Activated CD8-positive, alpha-beta T cell treated with anti-CD3 and anti-CD28 coated beads for 36 hours (primary cell): ENCODE measurements at regions not wholly inside any gene's neighbourhood (a gene's known extent, or its start where the extent isn't known, plus 50 kb on each side); places are given as distances from the start of the nearest gene placed in this dataset.

Experiments
- ATAC-seq: fragments of 200-7000 bp; cut with Tn5 transposase; one replicate; pipeline ENCODE4 v1.10.0; 2021; ENCODE audit warnings: mild to moderate bottlenecking, moderate library complexity
- CTCF ChIA-PET: fragments of 350-600 bp; sonication (Branson Sonifier 250); formaldehyde crosslinking; loops from one replicate; lab custom pipeline; 2021; ENCODE audit warnings: antibody characterized with exemption; lab: Charles Lee
- POLR2A ChIA-PET: fragments of 350-600 bp; sonication (Branson Sonifier 250); formaldehyde crosslinking; loops from one replicate; lab custom pipeline; 2021; ENCODE audit warnings: antibody characterized with exemption; lab: Charles Lee
- DNase-seq: peaks from one replicate; pipeline ENCODE4 v3.0.0-alpha.2; 2020
- H3K27ac Mint-ChIP-seq: one replicate; pipeline ENCODE4 v1.8.0; 2021; ENCODE audit warnings: mild to moderate bottlenecking, mixed read lengths
- H3K27me3 Mint-ChIP-seq: one replicate; pipeline ENCODE4 v1.8.0; 2021; ENCODE audit warnings: mixed read lengths
- H3K36me3 Mint-ChIP-seq: one replicate; pipeline ENCODE4 v1.8.0; 2021; ENCODE audit warnings: low read depth, mixed read lengths
- H3K4me1 Mint-ChIP-seq: one replicate; pipeline ENCODE4 v1.8.0; 2021; ENCODE audit warnings: low read depth, mixed read lengths
- H3K4me3 Mint-ChIP-seq: one replicate; pipeline ENCODE4 v1.8.0; 2021; ENCODE audit warnings: mild to moderate bottlenecking, moderate library complexity, mixed read lengths
- H3K9me3 Mint-ChIP-seq: one replicate; pipeline ENCODE4 v1.8.0; 2021; ENCODE audit warnings: mixed read lengths
- intact Hi-C: fragments of 100-400 bp; cut with micrococcal nuclease; formaldehyde crosslinking; loops from one replicate; pipeline ENCODE4 v1.10.0; 2022
- TF ChIP-seq, protein P1 (sequence below): fragments of 200-600 bp; IDR thresholded peaks from one replicate; pipeline ENCODE4 v1.8.0; 2022; ENCODE audit warnings: antibody characterized with exemption, mild to moderate bottlenecking

GRCh38 chr6:94099072-94099471 lies 679.7 kb upstream of the EPHA7 start:
- ChIA-PET CTCF (no interaction called here), POLR2A (no interaction called here)
- TF ChIP-seq, protein P1, sequence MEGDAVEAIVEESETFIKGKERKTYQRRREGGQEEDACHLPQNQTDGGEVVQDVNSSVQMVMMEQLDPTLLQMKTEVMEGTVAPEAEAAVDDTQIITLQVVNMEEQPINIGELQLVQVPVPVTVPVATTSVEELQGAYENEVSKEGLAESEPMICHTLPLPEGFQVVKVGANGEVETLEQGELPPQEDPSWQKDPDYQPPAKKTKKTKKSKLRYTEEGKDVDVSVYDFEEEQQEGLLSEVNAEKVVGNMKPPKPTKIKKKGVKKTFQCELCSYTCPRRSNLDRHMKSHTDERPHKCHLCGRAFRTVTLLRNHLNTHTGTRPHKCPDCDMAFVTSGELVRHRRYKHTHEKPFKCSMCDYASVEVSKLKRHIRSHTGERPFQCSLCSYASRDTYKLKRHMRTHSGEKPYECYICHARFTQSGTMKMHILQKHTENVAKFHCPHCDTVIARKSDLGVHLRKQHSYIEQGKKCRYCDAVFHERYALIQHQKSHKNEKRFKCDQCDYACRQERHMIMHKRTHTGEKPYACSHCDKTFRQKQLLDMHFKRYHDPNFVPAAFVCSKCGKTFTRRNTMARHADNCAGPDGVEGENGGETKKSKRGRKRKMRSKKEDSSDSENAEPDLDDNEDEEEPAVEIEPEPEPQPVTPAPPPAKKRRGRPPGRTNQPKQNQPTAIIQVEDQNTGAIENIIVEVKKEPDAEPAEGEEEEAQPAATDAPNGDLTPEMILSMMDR = no peak
- DNase-seq (no peak), ATAC-seq (no peak)
- Mint-ChIP-seq H3K27ac (no peak overlapping the region), H3K9me3 (peaks cover 2% of the 10 kb centered on the region), H3K27me3 (no peaks in the 10 kb centered on the region), H3K36me3 (no peaks in the 10 kb centered on the region), H3K4me3 (no peak overlapping the region), H3K4me1 (no peaks in the 10 kb centered on the region)
- intact Hi-C loops = no loop called here

DNA sequence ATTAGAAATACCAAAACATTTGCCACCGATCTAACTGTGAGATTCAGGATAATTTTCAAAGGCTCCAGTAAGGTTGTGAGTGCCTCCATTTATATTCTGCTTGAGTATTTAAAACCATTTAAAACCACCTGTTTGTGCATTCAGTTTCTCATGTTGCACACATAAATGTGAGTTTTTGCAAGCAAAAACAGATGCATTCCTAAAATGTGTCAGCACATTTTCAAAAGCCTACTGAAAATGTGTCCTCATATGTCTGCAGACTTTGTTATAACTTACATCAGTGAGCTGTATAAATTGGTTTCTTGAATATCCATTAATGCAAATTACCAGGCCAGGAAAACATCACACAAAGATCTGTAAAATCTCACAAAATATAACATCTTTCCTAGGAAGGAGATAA lies 676.6 kb upstream of the EPHA7 start:
- H3K27me3 Mint-ChIP-seq = no peaks in the 10 kb centered on the region
- no peak for ATAC-seq
- intact Hi-C loops = no loop called here
- DNase-seq = no peak
- H3K36me3 Mint-ChIP-seq = no peaks in the 10 kb centered on the region
- H3K4me1 Mint-ChIP-seq = no peaks in the 10 kb centered on the region
- TF ChIP-seq, protein P1 = no peak
- H3K4me3 Mint-ChIP-seq = no peak overlapping the region
- H3K27ac Mint-ChIP-seq = no peak overlapping the region
- ChIA-PET CTCF (no interaction called here), POLR2A (no interaction called here)
- peaks cover 2% of the 10 kb centered on the region for H3K9me3 Mint-ChIP-seq

- POLR2A ChIA-PET = interaction anchor here (0.5 kb wide), 1 partner anchor 133 kb away, joined by 3 read pairs; no protein-coding TSS in a partner anchor
- Mint-ChIP-seq H3K27ac (no peak overlapping the region), H3K27me3 (no peaks in the 10 kb centered on the region), H3K9me3 (peaks cover 5% of the 10 kb centered on the region), H3K4me3 (no peak overlapping the region), H3K36me3 (no peaks in the 10 kb centered on the region), H3K4me1 (no peaks in the 10 kb centered on the region)
- ATAC-seq = no peak
- CTCF ChIA-PET = no interaction called here
- TF ChIP-seq, protein P1 = no peak
- intact Hi-C loops = no loop called here
- no peak for DNase-seq
These were observed 670.6 kb upstream of the EPHA7 start for GRCh38 chr6:94089941-94090340.

DNA sequence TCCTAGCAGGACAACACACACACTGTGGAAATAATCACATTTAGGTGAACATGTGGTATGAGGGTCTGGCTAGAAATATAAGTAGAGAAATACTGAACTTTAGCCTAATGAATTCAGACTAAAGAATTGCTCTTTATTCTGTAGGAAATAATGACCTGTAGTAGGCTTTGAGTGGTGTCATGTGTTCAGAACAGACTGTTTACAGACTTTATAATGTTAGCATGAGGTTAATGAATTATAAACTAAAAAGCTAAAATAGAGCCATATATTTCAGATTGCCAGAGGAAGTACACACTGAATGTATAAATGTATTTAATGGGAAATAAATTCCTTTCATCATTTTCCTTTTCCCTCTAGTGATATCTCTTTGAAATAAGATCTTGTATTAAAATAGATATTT lies 669.5 kb upstream of the EPHA7 start:
- no peaks in the 10 kb centered on the region for H3K27me3 Mint-ChIP-seq
- peaks cover 8% of the 10 kb centered on the region for H3K9me3 Mint-ChIP-seq
- CTCF ChIA-PET = no interaction called here

DNA sequence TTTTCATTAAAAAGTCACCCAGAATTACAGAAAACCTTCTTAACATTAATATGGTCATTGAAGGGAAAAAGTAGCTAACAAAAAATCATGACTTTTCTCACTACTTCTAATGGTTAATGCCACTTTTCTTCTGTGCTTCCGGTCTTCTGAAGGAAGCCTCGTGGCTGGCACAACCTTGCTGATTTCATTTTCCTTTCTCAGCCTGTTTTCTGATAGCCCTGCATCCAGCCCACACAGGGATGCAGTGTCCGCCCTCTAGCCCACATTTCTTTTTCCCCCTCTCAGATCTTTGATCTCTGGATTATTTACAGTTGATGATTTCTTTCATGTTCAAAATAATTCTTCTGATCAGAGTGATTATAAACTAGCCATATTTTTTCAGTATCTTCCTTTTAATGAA lies 655.4 kb upstream of the EPHA7 start:
- intact Hi-C loops = no loop called here
- ChIA-PET POLR2A (no interaction called here), CTCF (no interaction called here)
- no peaks in the 10 kb centered on the region for H3K4me1 Mint-ChIP-seq
- DNase-seq (no peak), ATAC-seq (no peak)
- H3K4me3 Mint-ChIP-seq = no peak overlapping the region
- no peak overlapping the region for H3K27ac Mint-ChIP-seq
- no peaks in the 10 kb centered on the region for H3K36me3 Mint-ChIP-seq
- H3K9me3 Mint-ChIP-seq = no peaks in the 10 kb centered on the region
- no peaks in the 10 kb centered on the region for H3K27me3 Mint-ChIP-seq
- TF ChIP-seq, protein P1 = no peak

More for the DNA sequence above, 669.5 kb upstream of the EPHA7 start:
- POLR2A ChIA-PET = no interaction called here
- no peaks in the 10 kb centered on the region for H3K36me3 Mint-ChIP-seq
- intact Hi-C loops = no loop called here
- no peaks in the 10 kb centered on the region for H3K4me1 Mint-ChIP-seq
- no peak overlapping the region for H3K4me3 Mint-ChIP-seq
- TF ChIP-seq, protein P1 = no peak
- no peak overlapping the region for H3K27ac Mint-ChIP-seq
- no peak for DNase-seq
- ATAC-seq = no peak
